ACHN (cell line): ENCODE measurements at regions not wholly inside any gene's neighbourhood (a gene's known extent, or its start where the extent isn't known, plus 50 kb on each side); places are given as distances from the start of the nearest gene placed in this dataset.

ENCODE experiments used
- DNase-seq: peaks from one replicate; pipeline ENCODE4 v3.0.0-alpha.2; 2015
- in situ Hi-C: cut with HindIII; loops from 2 replicates; pipeline ENCODE4 v1.10.0; 2017; ENCODE audit warnings: low sequenced_read_pairs, low pct_ligation_motif_present, low pct_unique_long_range_greater_than_20kb

GRCh38 chr1:8211883-8212579 lies 105.9 kb upstream of the SLC45A1 start:
- in situ Hi-C loops = no loop called here
- DNase-seq = peak; percentile 96

- in situ Hi-C loops = no loop called here
- DNase-seq = no peak
These were observed 106.5 kb upstream of the SLC45A1 start for GRCh38 chr1:8211251-8211882.

- no peak for DNase-seq
- in situ Hi-C loops = no loop called here
These were observed 110.7 kb upstream of the SLC45A1 start for GRCh38 chr1:8207202-8207601.

GRCh38 chr1:8206391-8206790 lies 111.5 kb upstream of the SLC45A1 start:
- DNase-seq = no peak
- in situ Hi-C loops = no loop called here

GRCh38 chr1:8205771-8206170 lies 112.1 kb upstream of the SLC45A1 start:
- DNase-seq = no peak
- in situ Hi-C loops = no loop called here

GRCh38 chr1:8204826-8205225 lies 113.1 kb upstream of the SLC45A1 start:
- in situ Hi-C loops = no loop called here
- DNase-seq = no peak

GRCh38 chr1:8203551-8203950 lies 114.4 kb upstream of the SLC45A1 start:
- in situ Hi-C loops = no loop called here
- no peak for DNase-seq

GRCh38 chr1:8203056-8203455 lies 114.9 kb upstream of the SLC45A1 start:
- in situ Hi-C loops = no loop called here

GRCh38 chr1:8202182-8202905 lies 115.6 kb upstream of the SLC45A1 start:
- in situ Hi-C loops = no loop called here
- no peak for DNase-seq

More at GRCh38 chr1:8203056-8203455, 114.9 kb upstream of the SLC45A1 start:
- DNase-seq = no peak

GRCh38 chr1:8201331-8201861 lies 116.5 kb upstream of the SLC45A1 start:
- no peak for DNase-seq

GRCh38 chr1:8200317-8201115 lies 117.4 kb upstream of the SLC45A1 start:
- no peak for DNase-seq
- in situ Hi-C loops = no loop called here

More at GRCh38 chr1:8201331-8201861, 116.5 kb upstream of the SLC45A1 start:
- in situ Hi-C loops = no loop called here

GRCh38 chr1:8198522-8198921 lies 119.4 kb upstream of the SLC45A1 start:
- in situ Hi-C loops = no loop called here
- no peak for DNase-seq

GRCh38 chr1:8197493-8198282 lies 120.2 kb upstream of the SLC45A1 start:
- in situ Hi-C loops = no loop called here
- DNase-seq = peak; percentile 78

- no peak for DNase-seq
- in situ Hi-C loops = no loop called here
These were observed 123.3 kb upstream of the SLC45A1 start for GRCh38 chr1:8194481-8195227.

GRCh38 chr1:8193840-8194406 lies 124.0 kb upstream of the SLC45A1 start:
- no peak for DNase-seq
- in situ Hi-C loops = no loop called here

- no peak for DNase-seq
- in situ Hi-C loops = no loop called here
These were observed 126.4 kb upstream of the SLC45A1 start for GRCh38 chr1:8191474-8191873.

- no peak for DNase-seq
- in situ Hi-C loops = no loop called here
These were observed 127.9 kb upstream of the SLC45A1 start for GRCh38 chr1:8189931-8190483.
